ENCODE measurements at regions not wholly inside any gene's neighbourhood (a gene's known extent, or its start where the extent isn't known, plus 50 kb on each side); places are given as distances from the start of the nearest gene placed in this dataset.

DNA sequence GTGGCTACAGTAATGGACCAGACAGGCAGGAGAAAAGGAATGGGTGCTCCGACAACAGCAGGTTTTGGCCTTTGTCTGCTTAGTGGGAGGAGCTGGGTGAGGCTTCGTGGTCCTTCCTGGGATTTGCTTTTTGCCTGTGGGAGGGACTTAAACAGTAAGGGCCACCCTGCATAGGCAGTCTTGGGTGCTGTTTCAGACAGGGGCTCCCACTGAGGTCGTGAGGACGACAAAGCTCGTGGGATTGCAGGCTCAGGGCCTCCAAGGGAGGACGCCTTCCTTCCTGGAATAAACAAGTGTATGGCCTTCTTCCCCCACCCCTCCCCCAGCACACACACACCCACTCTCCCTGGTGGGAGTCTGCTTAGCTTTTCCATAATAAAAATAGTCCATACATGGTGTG, 63.1 kb downstream of the FZD10 start:
- Mint-ChIP-seq H3K9me3 (peaks cover 0 to 20% (median 10%) of the 10 kb centered on the region in 8 donors), H3K27ac (no peak overlapping the region), H3K4me1 (peaks cover 0 to 2% (median 0%) of the 10 kb centered on the region in 4 donors), H3K4me3 (no peak overlapping the region), H3K36me3 (no peaks in the 10 kb centered on the region), H3K27me3 (peaks cover 0 to 2% of the 10 kb centered on the region in 2 donors)
- H3K27me3 ChIP-seq (ENCODE audit: insufficient read depth, low read length): no peaks in the 10 kb centered on the region
- DNase-seq: no peak
- POLR2A ChIA-PET (ENCODE audit: partially characterized antibody): no interaction called here
- H3K4me1 ChIP-seq (ENCODE audit: insufficient read depth, low read length): no peaks in the 10 kb centered on the region
- no peak overlapping the region for H3K4me3 ChIP-seq (ENCODE audit: low read length in 2 of 2)
- intact Hi-C loops (cut with micrococcal nuclease): no loop called here
- H3K9me3 ChIP-seq (ENCODE audit: control insufficient read depth in 1 of 2, low read length in 2 of 2): no peaks in the 10 kb centered on the region
- H3K36me3 ChIP-seq (ENCODE audit: insufficient read depth, low read length): no peaks in the 10 kb centered on the region
- CTCF ChIA-PET (ENCODE audit: partially characterized antibody): no interaction called here
- H3K27ac ChIP-seq (ENCODE audit: low read depth, low read length): no peak overlapping the region

DNA sequence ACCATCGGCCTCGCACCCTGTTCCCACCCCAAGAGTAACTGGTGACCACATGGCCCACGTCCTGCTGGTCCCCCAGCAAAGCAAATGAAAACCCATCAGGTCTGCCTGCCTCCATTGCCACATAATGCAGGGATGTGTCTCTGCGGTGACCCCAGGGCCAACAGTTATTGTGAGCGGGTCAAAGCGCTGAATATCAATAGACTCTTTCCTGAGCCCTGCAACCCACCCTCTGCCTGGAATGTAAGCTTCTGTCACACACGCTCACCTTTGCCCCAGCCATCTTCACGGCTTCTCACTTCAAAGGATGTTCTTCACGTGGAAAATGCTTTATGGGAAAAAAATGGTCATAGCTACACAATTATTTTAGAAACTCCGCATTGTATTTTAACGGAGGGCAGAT, 63.9 kb downstream of the FZD10 start:
- Mint-ChIP-seq H3K9me3 (peaks cover 0 to 20% (median 11%) of the 10 kb centered on the region in 8 donors), H3K27me3 (peaks cover 0 to 2% of the 10 kb centered on the region in 2 donors), H3K4me3 (no peak overlapping the region), H3K4me1 (no peaks in the 10 kb centered on the region), H3K36me3 (no peaks in the 10 kb centered on the region), H3K27ac (no peak overlapping the region)
- Histone ChIP-seq H3K4me1 (ENCODE audit: insufficient read depth, low read length) (no peaks in the 10 kb centered on the region), H3K9me3 (ENCODE audit: control insufficient read depth in 1 of 2, low read length in 2 of 2) (no peaks in the 10 kb centered on the region), H3K4me3 (ENCODE audit: low read length in 2 of 2) (no peak overlapping the region), H3K36me3 (ENCODE audit: insufficient read depth, low read length) (no peaks in the 10 kb centered on the region), H3K27me3 (ENCODE audit: insufficient read depth, low read length) (no peaks in the 10 kb centered on the region), H3K27ac (ENCODE audit: low read depth, low read length) (no peak overlapping the region)
- ChIA-PET POLR2A (ENCODE audit: partially characterized antibody) (no interaction called here), CTCF (ENCODE audit: partially characterized antibody) (no interaction called here)
- DNase-seq: no peak
- intact Hi-C loops (cut with micrococcal nuclease): no loop called here

DNA sequence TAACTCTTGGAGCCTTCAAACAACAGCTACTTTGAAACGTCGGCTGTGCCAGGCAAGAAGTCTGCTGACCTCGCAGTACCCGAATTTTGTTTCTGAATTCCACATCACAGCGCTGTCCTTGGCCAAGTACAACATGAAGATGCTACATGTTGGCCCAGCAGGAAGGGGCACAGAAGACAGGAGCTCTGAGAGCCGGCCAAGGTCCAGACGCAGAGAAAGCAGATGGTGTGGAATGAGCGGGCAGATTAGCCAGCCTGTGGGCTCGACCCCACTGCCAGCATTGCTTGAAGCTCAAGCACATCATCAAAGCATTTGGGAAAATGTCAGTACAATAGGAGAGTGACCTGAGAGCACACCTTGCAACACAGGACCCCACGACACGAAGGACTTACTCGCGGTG, 64.5 kb downstream of the FZD10 start:
- intact Hi-C loops (cut with micrococcal nuclease): no loop called here
- no peaks in the 10 kb centered on the region for H3K9me3 ChIP-seq (ENCODE audit: control insufficient read depth in 1 of 2, low read length in 2 of 2)
- no peak for DNase-seq
- H3K27me3 ChIP-seq (ENCODE audit: insufficient read depth, low read length): no peaks in the 10 kb centered on the region
- no peaks in the 10 kb centered on the region for H3K4me1 ChIP-seq (ENCODE audit: insufficient read depth, low read length)
- ChIA-PET POLR2A (ENCODE audit: partially characterized antibody) (no interaction called here), CTCF (ENCODE audit: partially characterized antibody) (no interaction called here)
- no peak overlapping the region for H3K27ac ChIP-seq (ENCODE audit: low read depth, low read length)
- H3K4me3 ChIP-seq (ENCODE audit: low read length in 2 of 2): no peak overlapping the region
- H3K4me1 Mint-ChIP-seq: no peaks in the 10 kb centered on the region
- H3K4me3 Mint-ChIP-seq: no peak overlapping the region
- H3K27me3 Mint-ChIP-seq: peaks cover 0 to 2% of the 10 kb centered on the region in 2 donors
- H3K9me3 Mint-ChIP-seq: peaks cover 0 to 22% (median 11%) of the 10 kb centered on the region in 8 donors
- H3K36me3 Mint-ChIP-seq: no peaks in the 10 kb centered on the region
- no peaks in the 10 kb centered on the region for H3K36me3 ChIP-seq (ENCODE audit: insufficient read depth, low read length)
- H3K27ac Mint-ChIP-seq: no peak overlapping the region

DNA sequence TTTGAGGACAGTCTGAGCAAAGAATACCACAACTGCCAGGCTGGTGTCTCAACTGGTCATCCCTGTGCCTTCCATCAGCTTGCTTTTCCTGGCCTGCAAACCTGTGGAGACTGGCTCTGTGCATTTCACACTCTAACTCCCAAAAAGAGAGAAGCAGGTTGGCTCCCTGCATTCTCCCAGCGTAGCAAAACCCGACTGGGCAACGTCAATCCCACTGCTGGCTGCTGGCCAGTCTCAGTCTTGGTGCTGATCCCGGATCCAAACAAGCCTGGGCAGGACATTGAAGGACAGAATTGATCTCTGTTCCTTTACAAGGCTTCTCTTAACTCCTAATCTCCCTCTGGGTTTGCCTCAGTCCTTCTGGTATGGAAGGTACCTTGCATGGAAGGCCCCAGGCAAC, 65.4 kb downstream of the FZD10 start:
- H3K9me3 Mint-ChIP-seq: peaks cover 0 to 25% (median 10%) of the 10 kb centered on the region in 8 donors
- no peaks in the 10 kb centered on the region for H3K4me1 ChIP-seq (ENCODE audit: insufficient read depth, low read length)
- no peaks in the 10 kb centered on the region for H3K36me3 Mint-ChIP-seq
- ChIA-PET POLR2A (ENCODE audit: partially characterized antibody) (no interaction called here), CTCF (ENCODE audit: partially characterized antibody) (no interaction called here)
- no peak overlapping the region for H3K4me3 ChIP-seq (ENCODE audit: low read length in 2 of 2)
- H3K4me1 Mint-ChIP-seq: no peaks in the 10 kb centered on the region
- H3K27ac ChIP-seq (ENCODE audit: low read depth, low read length): no peak overlapping the region
- no peak overlapping the region for H3K4me3 Mint-ChIP-seq
- H3K9me3 ChIP-seq (ENCODE audit: control insufficient read depth in 1 of 2, low read length in 2 of 2): no peaks in the 10 kb centered on the region
- peaks cover 0 to 2% of the 10 kb centered on the region in 2 donors for H3K27me3 Mint-ChIP-seq
- no peaks in the 10 kb centered on the region for H3K27me3 ChIP-seq (ENCODE audit: insufficient read depth, low read length)
- H3K36me3 ChIP-seq (ENCODE audit: insufficient read depth, low read length): no peaks in the 10 kb centered on the region
- no peak for DNase-seq
- H3K27ac Mint-ChIP-seq: no peak overlapping the region
- intact Hi-C loops (cut with micrococcal nuclease): no loop called here

DNA sequence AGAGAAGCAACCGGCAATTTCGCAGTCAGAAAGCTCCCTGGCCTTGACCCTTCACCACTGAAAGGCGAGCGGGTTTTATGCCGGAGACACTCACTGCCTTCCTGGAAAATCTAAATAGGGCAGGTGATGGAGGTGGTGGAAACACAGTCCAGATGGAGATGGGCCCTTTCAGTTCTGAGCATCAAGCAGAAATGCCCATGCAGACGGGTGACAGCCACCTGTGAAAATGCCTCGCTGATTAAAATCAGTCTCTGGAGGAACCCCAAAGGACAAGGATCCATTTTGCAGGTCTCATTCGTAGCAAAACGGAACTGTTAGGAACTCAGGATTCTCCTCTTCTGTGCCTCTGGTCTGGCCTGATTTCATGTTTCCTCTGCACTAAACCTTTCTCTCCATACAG, 74.2 kb downstream of the FZD10 start:
- no peaks in the 10 kb centered on the region for H3K9me3 ChIP-seq (ENCODE audit: control insufficient read depth in 1 of 2, low read length in 2 of 2)
- no peaks in the 10 kb centered on the region for H3K36me3 ChIP-seq (ENCODE audit: insufficient read depth, low read length)
- Mint-ChIP-seq H3K4me1 (no peaks in the 10 kb centered on the region), H3K27ac (no peak overlapping the region), H3K4me3 (no peak overlapping the region), H3K36me3 (no peaks in the 10 kb centered on the region), H3K27me3 (peaks cover 2% of the 10 kb centered on the region in 2 donors), H3K9me3 (peaks cover 0 to 7% (median 4%) of the 10 kb centered on the region in 8 donors)
- H3K4me1 ChIP-seq (ENCODE audit: insufficient read depth, low read length): no peaks in the 10 kb centered on the region
- intact Hi-C loops (cut with micrococcal nuclease): no loop called here
- no peak overlapping the region for H3K4me3 ChIP-seq (ENCODE audit: low read length in 2 of 2)
- no peaks in the 10 kb centered on the region for H3K27me3 ChIP-seq (ENCODE audit: insufficient read depth, low read length)
- CTCF ChIA-PET (ENCODE audit: partially characterized antibody): no interaction called here
- POLR2A ChIA-PET (ENCODE audit: partially characterized antibody): no interaction called here
- no peak for DNase-seq
- H3K27ac ChIP-seq (ENCODE audit: low read depth, low read length): no peak overlapping the region

DNA sequence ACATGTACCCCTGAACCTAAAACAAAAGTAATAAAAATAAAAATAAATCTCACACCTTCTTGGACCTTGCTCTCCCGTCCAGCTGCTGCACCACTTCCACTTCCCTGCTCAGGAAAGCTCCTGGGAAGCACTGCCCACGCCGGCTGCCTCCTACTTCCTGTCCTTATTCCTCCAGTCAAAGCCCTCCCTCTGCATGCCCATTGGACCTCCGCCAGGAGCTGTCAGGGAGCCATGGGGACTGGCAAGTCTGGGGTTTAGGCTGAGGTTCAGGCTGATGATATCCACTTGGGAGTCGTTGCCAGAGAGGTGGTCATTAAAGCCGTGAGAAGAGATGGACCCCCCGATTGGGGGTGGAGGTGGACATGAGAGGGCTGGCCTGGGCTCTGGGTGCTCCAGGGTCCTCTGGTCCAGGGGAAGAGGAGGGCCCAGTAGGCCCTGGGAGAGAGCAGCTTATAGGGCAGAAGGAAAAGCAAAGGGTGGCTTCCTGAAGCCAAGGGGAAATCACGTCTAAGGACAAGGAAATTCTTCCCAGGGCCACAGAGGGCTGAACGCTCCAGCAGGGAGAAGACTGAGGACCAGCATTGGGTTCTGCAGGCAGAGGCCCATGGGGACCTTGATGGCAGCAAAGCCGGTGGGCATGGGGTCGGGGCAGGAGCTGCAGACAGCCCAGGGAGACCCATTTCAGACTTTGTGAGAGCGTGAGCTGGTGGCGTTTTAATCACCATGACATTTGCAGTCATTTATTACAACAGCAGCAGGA, 78.7 kb downstream of the FZD10 start:
- Mint-ChIP-seq H3K9me3 (peaks cover 0 to 5% (median 0%) of the 10 kb centered on the region in 8 donors), H3K4me3 (no peak overlapping the region), H3K36me3 (no peaks in the 10 kb centered on the region), H3K27me3 (peaks cover 0 to 2% of the 10 kb centered on the region in 2 donors), H3K27ac (no peak overlapping the region), H3K4me1 (no peaks in the 10 kb centered on the region)
- POLR2A ChIA-PET (ENCODE audit: partially characterized antibody): no interaction called here
- CTCF ChIA-PET (ENCODE audit: partially characterized antibody): interaction anchor here (0.6 kb wide), 1 partner anchor 1849 kb away, joined by 3 read pairs; no protein-coding TSS in a partner anchor
- Histone ChIP-seq H3K27me3 (ENCODE audit: insufficient read depth, low read length) (no peaks in the 10 kb centered on the region), H3K27ac (ENCODE audit: low read depth, low read length) (no peak overlapping the region), H3K9me3 (ENCODE audit: control insufficient read depth in 1 of 2, low read length in 2 of 2) (no peaks in the 10 kb centered on the region), H3K4me1 (ENCODE audit: insufficient read depth, low read length) (no peaks in the 10 kb centered on the region), H3K36me3 (ENCODE audit: insufficient read depth, low read length) (no peaks in the 10 kb centered on the region), H3K4me3 (ENCODE audit: low read length in 2 of 2) (no peak overlapping the region)
- intact Hi-C loops (cut with micrococcal nuclease): no loop called here
- DNase-seq: no peak

DNA sequence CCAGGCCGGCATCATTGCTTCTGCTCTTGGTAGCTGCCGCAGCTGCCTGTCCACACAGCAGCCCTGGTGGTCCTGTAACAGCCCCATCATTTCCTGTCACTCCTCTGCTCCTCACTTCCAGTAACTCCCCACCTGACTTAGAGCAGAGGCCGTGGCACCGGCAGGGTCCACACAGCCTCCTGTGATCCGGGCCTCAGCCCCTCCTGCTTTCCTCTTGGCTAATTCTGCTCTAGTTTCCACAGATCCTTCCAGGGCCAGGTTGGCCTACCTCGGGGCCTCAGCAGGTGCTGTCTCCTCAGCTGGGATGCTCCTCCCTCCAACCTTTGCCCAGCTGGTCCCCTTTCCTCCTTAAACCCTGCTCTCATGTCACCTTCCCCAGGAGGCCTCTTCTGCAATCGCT, 80.2 kb downstream of the FZD10 start:
- CTCF ChIA-PET (ENCODE audit: partially characterized antibody): no interaction called here
- intact Hi-C loops (cut with micrococcal nuclease): no loop called here
- POLR2A ChIA-PET (ENCODE audit: partially characterized antibody): no interaction called here
- Histone ChIP-seq H3K27ac (ENCODE audit: low read depth, low read length) (no peak overlapping the region), H3K27me3 (ENCODE audit: insufficient read depth, low read length) (no peaks in the 10 kb centered on the region), H3K4me1 (ENCODE audit: insufficient read depth, low read length) (no peaks in the 10 kb centered on the region), H3K4me3 (ENCODE audit: low read length in 2 of 2) (no peak overlapping the region), H3K9me3 (ENCODE audit: control insufficient read depth in 1 of 2, low read length in 2 of 2) (no peaks in the 10 kb centered on the region), H3K36me3 (ENCODE audit: insufficient read depth, low read length) (no peaks in the 10 kb centered on the region)
- H3K9me3 Mint-ChIP-seq: peaks cover 0 to 7% (median under 1%) of the 10 kb centered on the region in 8 donors
- peaks cover 0 to 4% of the 10 kb centered on the region in 2 donors for H3K27me3 Mint-ChIP-seq
- H3K27ac Mint-ChIP-seq: no peak overlapping the region
- no peak for DNase-seq
- no peak overlapping the region for H3K4me3 Mint-ChIP-seq
- H3K36me3 Mint-ChIP-seq: no peaks in the 10 kb centered on the region
- no peaks in the 10 kb centered on the region for H3K4me1 Mint-ChIP-seq
